ENCODE measurements at regions not wholly inside any gene's neighbourhood (a gene's known extent, or its start where the extent isn't known, plus 50 kb on each side); places are given as distances from the start of the nearest gene placed in this dataset.

- H2AFZ ChIP-seq: no peak overlapping the region
- no peak overlapping the region for H3K27ac ChIP-seq
These were observed 269.0 kb downstream of the OXSM start for GRCh38 chr3:26058901-26059321.

DNA sequence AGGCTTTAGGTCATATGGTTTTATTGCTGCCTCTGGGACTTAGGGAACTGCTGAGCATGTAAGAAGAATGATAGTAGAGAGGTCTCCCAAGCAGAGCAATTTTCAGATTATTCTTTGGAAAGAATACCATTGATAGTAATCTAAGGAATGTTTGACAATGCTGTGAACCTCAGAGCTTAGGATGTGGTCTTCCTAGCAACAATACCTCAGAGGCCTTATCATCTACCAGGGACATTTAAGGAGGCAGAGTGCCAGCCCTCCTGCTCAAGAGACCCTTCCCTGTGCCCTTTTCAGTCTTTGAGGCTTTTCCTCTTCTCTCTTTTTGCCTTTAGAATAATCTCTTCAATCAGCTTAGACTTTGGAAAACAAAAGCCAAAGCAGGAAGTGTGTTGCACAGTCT lies 272.1 kb downstream of the OXSM start:
- no peak for TF ChIP-seq CTCF (IDR thresholded peaks at IDR 0.05)
- no peak overlapping the region for H3K9ac ChIP-seq
- no peak overlapping the region for H3K27ac ChIP-seq
- no peaks in the 10 kb centered on the region for H3K79me2 ChIP-seq
- no peaks in the 10 kb centered on the region for H3K27me3 ChIP-seq (ENCODE audit: control insufficient read depth, insufficient read depth, low read length)
- H3K36me3 ChIP-seq (ENCODE audit: control insufficient read depth, insufficient read depth, low read length): no peaks in the 10 kb centered on the region
- H3K9me3 ChIP-seq (ENCODE audit: control insufficient read depth, low read length): no peaks in the 10 kb centered on the region
- no peak overlapping the region for H3K4me2 ChIP-seq (ENCODE audit: low read length)
- no peak overlapping the region for H2AFZ ChIP-seq
- no peaks in the 10 kb centered on the region for H3K4me1 ChIP-seq
- no peak overlapping the region for H3K4me3 ChIP-seq (ENCODE audit: low read depth, low read length)

More at GRCh38 chr3:26058901-26059321, 269.0 kb downstream of the OXSM start:
- Histone ChIP-seq H3K27me3 (ENCODE audit: control insufficient read depth, insufficient read depth, low read length) (no peaks in the 10 kb centered on the region), H3K36me3 (ENCODE audit: control insufficient read depth, insufficient read depth, low read length) (no peaks in the 10 kb centered on the region), H3K4me3 (ENCODE audit: low read depth, low read length) (no peak overlapping the region), H3K9me3 (ENCODE audit: control insufficient read depth, low read length) (no peaks in the 10 kb centered on the region), H3K4me1 (no peaks in the 10 kb centered on the region), H3K79me2 (no peaks in the 10 kb centered on the region), H3K4me2 (ENCODE audit: low read length) (no peak overlapping the region), H3K9ac (no peak overlapping the region)
- no peak for TF ChIP-seq CTCF (IDR thresholded peaks at IDR 0.05)

- Histone ChIP-seq H3K27me3 (ENCODE audit: control insufficient read depth, insufficient read depth, low read length) (no peaks in the 10 kb centered on the region), H3K9ac (no peak overlapping the region), H2AFZ (no peak overlapping the region), H3K79me2 (no peaks in the 10 kb centered on the region), H3K27ac (no peak overlapping the region), H3K4me1 (no peaks in the 10 kb centered on the region), H3K9me3 (ENCODE audit: control insufficient read depth, low read length) (no peaks in the 10 kb centered on the region), H3K4me3 (ENCODE audit: low read depth, low read length) (no peak overlapping the region), H3K4me2 (ENCODE audit: low read length) (no peak overlapping the region), H3K36me3 (ENCODE audit: control insufficient read depth, insufficient read depth, low read length) (no peaks in the 10 kb centered on the region)
- no peak for TF ChIP-seq CTCF (IDR thresholded peaks at IDR 0.05)
These were observed 274.4 kb downstream of the OXSM start for GRCh38 chr3:26064297-26064696.

DNA sequence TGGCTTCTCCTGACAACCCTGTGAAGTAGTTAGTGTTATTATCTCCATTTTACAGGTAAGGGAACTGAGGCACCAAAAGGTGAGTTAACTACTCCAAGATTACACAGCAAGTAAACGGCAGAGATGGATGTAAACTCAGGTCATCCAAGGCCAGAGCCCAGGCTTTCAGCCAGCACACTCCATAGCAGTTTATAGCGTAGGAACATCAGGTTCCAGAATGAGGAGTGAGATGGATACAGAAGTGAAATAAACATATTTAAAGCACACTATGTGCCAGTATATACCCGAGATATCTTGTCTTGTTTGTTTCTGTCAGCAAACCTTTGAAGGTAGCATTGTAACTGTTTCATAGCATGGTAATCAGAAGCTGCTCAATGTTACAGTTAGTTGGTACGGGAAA lies 279.0 kb downstream of the OXSM start:
- Histone ChIP-seq H3K27me3 (ENCODE audit: control insufficient read depth, insufficient read depth, low read length) (no peaks in the 10 kb centered on the region), H3K4me2 (ENCODE audit: low read length) (no peak overlapping the region), H3K4me3 (ENCODE audit: low read depth, low read length) (no peak overlapping the region), H3K79me2 (no peaks in the 10 kb centered on the region), H3K27ac (no peak overlapping the region), H3K4me1 (no peaks in the 10 kb centered on the region), H3K9me3 (ENCODE audit: control insufficient read depth, low read length) (no peaks in the 10 kb centered on the region), H2AFZ (no peak overlapping the region), H3K9ac (no peak overlapping the region), H3K36me3 (ENCODE audit: control insufficient read depth, insufficient read depth, low read length) (no peaks in the 10 kb centered on the region)
- no peak for TF ChIP-seq CTCF (IDR thresholded peaks at IDR 0.05)

DNA sequence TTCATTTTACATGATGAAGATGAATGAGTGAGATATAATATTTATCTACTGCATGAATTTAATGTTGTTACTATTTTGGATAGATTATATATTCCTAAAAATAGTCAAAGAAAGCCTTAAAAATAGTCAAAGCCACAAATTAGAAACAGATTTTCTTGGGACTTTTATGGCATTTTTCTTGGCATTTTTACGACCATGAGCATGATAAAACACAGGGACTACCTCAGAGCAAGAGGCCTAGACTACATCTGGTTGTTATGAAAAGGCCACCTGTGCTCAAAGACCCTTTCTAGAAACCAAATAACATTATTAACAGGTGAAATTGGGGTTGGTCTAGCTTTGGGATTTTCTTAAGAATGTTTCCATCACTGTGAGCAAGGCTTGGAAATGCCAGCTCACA lies 281.0 kb downstream of the OXSM start:
- no peak for TF ChIP-seq CTCF (IDR thresholded peaks at IDR 0.05)
- H3K9ac ChIP-seq: no peak overlapping the region
- no peaks in the 10 kb centered on the region for H3K27me3 ChIP-seq (ENCODE audit: control insufficient read depth, insufficient read depth, low read length)
- no peaks in the 10 kb centered on the region for H3K79me2 ChIP-seq
- H3K9me3 ChIP-seq (ENCODE audit: control insufficient read depth, low read length): no peaks in the 10 kb centered on the region
- no peaks in the 10 kb centered on the region for H3K4me1 ChIP-seq
- no peaks in the 10 kb centered on the region for H3K36me3 ChIP-seq (ENCODE audit: control insufficient read depth, insufficient read depth, low read length)
- no peak overlapping the region for H2AFZ ChIP-seq
- H3K27ac ChIP-seq: no peak overlapping the region
- no peak overlapping the region for H3K4me3 ChIP-seq (ENCODE audit: low read depth, low read length)
- no peak overlapping the region for H3K4me2 ChIP-seq (ENCODE audit: low read length)

All from parathyroid adenoma (tissue), 2 donors.